Mesenchymal stem cell (in vitro differentiated cells and primary cell): ENCODE measurements at regions not wholly inside any gene's neighbourhood (a gene's known extent, or its start where the extent isn't known, plus 50 kb on each side); places are given as distances from the start of the nearest gene placed in this dataset.
A peak's percentile ranks its signal among the peaks of the same experiment; 100 is the strongest.

Experiments used
- DNase-seq: peaks from one replicate; pipeline ENCODE4 v3.0.0-alpha.2; 2013
- H2AFZ ChIP-seq: one replicate; pipeline ENCODE4 v1.6.1; 2013; ENCODE audit warnings: low read depth, mild to moderate bottlenecking, control low read depth, inconsistent platforms, low read length, moderate library complexity
- H2AK5ac ChIP-seq: 2 replicates; pipeline ENCODE4 v1.6.1; 2013; ENCODE audit warnings: low read length, moderate library complexity, mild to moderate bottlenecking, inconsistent platforms; ENCODE audit not compliant: severe bottlenecking
- H2BK120ac ChIP-seq: one replicate; pipeline ENCODE4 v1.6.1; 2013; ENCODE audit warnings: low read depth, mild to moderate bottlenecking, inconsistent platforms, low read length, moderate library complexity
- H2BK12ac ChIP-seq, 2 experiments: one replicate each; pipeline ENCODE4 v1.6.1; 2013; ENCODE audit warnings: inconsistent platforms in 2 of 2, low read length in 2 of 2, mild to moderate bottlenecking in 2 of 2, moderate library complexity in 2 of 2, control low read depth in 1 of 2
- H2BK15ac ChIP-seq: one replicate; pipeline ENCODE4 v1.6.1; 2013; ENCODE audit warnings: mild to moderate bottlenecking, low read depth, inconsistent platforms; ENCODE audit not compliant: poor library complexity, severe bottlenecking
- H2BK5ac ChIP-seq: 2 replicates; pipeline ENCODE4 v1.6.1; 2013; ENCODE audit warnings: low read depth, mild to moderate bottlenecking, low read length, control low read depth, inconsistent platforms; ENCODE audit not compliant: poor library complexity, severe bottlenecking
- H3K14ac ChIP-seq, 2 experiments: one replicate each; pipeline ENCODE4 v1.6.1; 2013; ENCODE audit warnings: inconsistent platforms in 2 of 2, low read length in 2 of 2, control low read depth in 1 of 2, mild to moderate bottlenecking in 1 of 2, moderate library complexity in 1 of 2
- H3K18ac ChIP-seq, 2 experiments: one replicate each; pipeline ENCODE4 v1.6.1; 2013; ENCODE audit warnings: inconsistent platforms in 2 of 2, low read length in 2 of 2, control low read depth in 1 of 2, low read depth in 1 of 2, mild to moderate bottlenecking in 1 of 2
- H3K23ac ChIP-seq, 2 experiments: one replicate each; pipeline ENCODE4 v1.6.1; 2013; ENCODE audit warnings: inconsistent platforms in 2 of 2, low read length in 2 of 2, mild to moderate bottlenecking in 2 of 2, moderate library complexity in 2 of 2, control low read depth in 1 of 2
- H3K27ac ChIP-seq: 2 replicates; pipeline ENCODE4 v1.5.1; 2013; ENCODE audit warnings: mild to moderate bottlenecking, moderate library complexity, low read length, control low read depth, inconsistent platforms; ENCODE audit not compliant: poor library complexity, severe bottlenecking
- H3K27me3 ChIP-seq, 2 experiments: 2 replicates each; pipeline versions ENCODE4 v1.6.1 to v1.7.0; 2013; ENCODE audit warnings: low read length in 2 of 2, mild to moderate bottlenecking in 2 of 2, moderate library complexity in 2 of 2, control low read depth in 1 of 2, inconsistent platforms in 1 of 2; ENCODE audit not compliant: control insufficient read depth in 1 of 2, insufficient read depth in 1 of 2
- H3K36me3 ChIP-seq, 2 experiments: 2 replicates each; pipeline versions ENCODE4 v1.6.1 to v1.7.0; 2013; ENCODE audit warnings: low read length in 2 of 2, control low read depth in 1 of 2, inconsistent platforms in 1 of 2, low read depth in 1 of 2, mild to moderate bottlenecking in 1 of 2; ENCODE audit not compliant: insufficient read depth in 2 of 2, control insufficient read depth in 1 of 2
- H3K4ac ChIP-seq, 2 experiments: one replicate each; pipeline ENCODE4 v1.6.1; 2013; ENCODE audit warnings: inconsistent platforms in 2 of 2, low read length in 2 of 2, mild to moderate bottlenecking in 2 of 2, moderate library complexity in 2 of 2, control low read depth in 1 of 2, low read depth in 1 of 2
- H3K4me1 ChIP-seq: 2 replicates; pipeline ENCODE4 v1.6.1; 2013; ENCODE audit warnings: low read depth, low read length, control low read depth; ENCODE audit not compliant: control insufficient read depth, insufficient read depth
- H3K4me2 ChIP-seq: 2 replicates; pipeline ENCODE4 v1.6.1; 2013; ENCODE audit warnings: low read length, mild to moderate bottlenecking, inconsistent platforms; ENCODE audit not compliant: poor library complexity, severe bottlenecking
- H3K4me3 ChIP-seq, 2 experiments: 2 replicates each; pipeline versions ENCODE4 v1.5.1 to v1.7.0; 2013; ENCODE audit warnings: low read length in 2 of 2, mild to moderate bottlenecking in 2 of 2, control low read depth in 1 of 2, low read depth in 1 of 2; ENCODE audit not compliant: insufficient read depth in 1 of 2
- H3K79me1 ChIP-seq: replicated peaks from 2 replicates; pipeline ENCODE4 v1.6.1; 2013; ENCODE audit warnings: mild to moderate bottlenecking, control low read depth, low read length, inconsistent platforms; ENCODE audit not compliant: poor library complexity, severe bottlenecking
- H3K9ac ChIP-seq: 2 replicates; pipeline ENCODE4 v1.7.0; 2013; ENCODE audit warnings: mild to moderate bottlenecking, low read length, moderate library complexity
- H3K9me3 ChIP-seq: 2 replicates; pipeline ENCODE4 v1.7.0; 2013; ENCODE audit warnings: mild to moderate bottlenecking, low read length; ENCODE audit not compliant: control insufficient read depth
- H4K8ac ChIP-seq: one replicate; pipeline ENCODE4 v1.6.1; 2013; ENCODE audit warnings: inconsistent platforms, mild to moderate bottlenecking, low read length, moderate library complexity
- H4K91ac ChIP-seq: one replicate; pipeline ENCODE4 v1.6.1; 2013; ENCODE audit warnings: mild to moderate bottlenecking, low read length, inconsistent platforms
- WGBS: methylation state at CpG from one replicate; pipeline ENCODE4 v1.1.7; 2013; ENCODE audit warnings: mixed read lengths; 5-methylcytosine and 5-hydroxymethylcytosine counted together

GRCh38 chr14:40987481-40987880 is 619.2 kb upstream of the LRFN5 start:
- Histone ChIP-seq H3K27ac (no peak overlapping the region), H2BK15ac (no peak overlapping the region), H2BK12ac (no peak overlapping the region), H3K18ac (no peak overlapping the region), H3K14ac (no peak overlapping the region), H2AFZ (no peak overlapping the region), H4K8ac (no peak overlapping the region), H3K9me3 (peaks cover 3% of the 10 kb centered on the region), H3K36me3 (no peaks in the 10 kb centered on the region), H3K4me3 (no peak overlapping the region), H2AK5ac (no peak overlapping the region), H3K27me3 (no peaks in the 10 kb centered on the region), H3K23ac (no peak overlapping the region), H3K9ac (no peak overlapping the region), H3K4me2 (no peak overlapping the region), H3K4ac (no peak overlapping the region), H3K79me1 (no peaks in the 10 kb centered on the region), H3K4me1 (no peaks in the 10 kb centered on the region), H2BK120ac (no peak overlapping the region), H2BK5ac (no peak overlapping the region), H4K91ac (no peak overlapping the region)
- peak; percentile 54 for DNase-seq
- 67% methylated on average over 1 of the region's 3 CpGs for WGBS

- no peak for DNase-seq
- Histone ChIP-seq H3K4me2 (no peak overlapping the region), H2BK120ac (no peak overlapping the region), H3K27ac (no peak overlapping the region), H3K4me3 (no peak overlapping the region), H4K8ac (no peak overlapping the region), H3K36me3 (no peaks in the 10 kb centered on the region), H3K9me3 (peaks cover 3% of the 10 kb centered on the region), H3K14ac (no peak overlapping the region), H2BK5ac (no peak overlapping the region), H2AK5ac (no peak overlapping the region), H3K9ac (no peak overlapping the region), H2BK12ac (no peak overlapping the region), H2BK15ac (no peak overlapping the region), H3K4ac (no peak overlapping the region), H3K79me1 (no peaks in the 10 kb centered on the region), H2AFZ (no peak overlapping the region), H3K4me1 (no peaks in the 10 kb centered on the region), H3K18ac (no peak overlapping the region), H3K27me3 (no peaks in the 10 kb centered on the region), H4K91ac (no peak overlapping the region), H3K23ac (no peak overlapping the region)
- 79% methylated on average over 1 of the region's 1 CpG for WGBS
Observed at GRCh38 chr14:40986655-40987054, 620.0 kb upstream of the LRFN5 start.

- no peak overlapping the region for H2BK120ac ChIP-seq
- H3K4me2 ChIP-seq = no peak overlapping the region
- H2BK12ac ChIP-seq = no peak overlapping the region
- H2AK5ac ChIP-seq = no peak overlapping the region
- no peak overlapping the region for H4K91ac ChIP-seq
- no peak overlapping the region for H3K4me3 ChIP-seq
- H3K27me3 ChIP-seq = no peaks in the 10 kb centered on the region
- no peak overlapping the region for H2AFZ ChIP-seq
- no peaks in the 10 kb centered on the region for H3K4me1 ChIP-seq
- no peak overlapping the region for H4K8ac ChIP-seq
- 65% methylated on average over 2 of the region's 4 CpGs for WGBS
- no peak overlapping the region for H2BK5ac ChIP-seq
- H3K9me3 ChIP-seq = peaks cover 3% of the 10 kb centered on the region
- no peak overlapping the region for H2BK15ac ChIP-seq
- no peak overlapping the region for H3K4ac ChIP-seq
- no peak overlapping the region for H3K14ac ChIP-seq
- no peak overlapping the region for H3K23ac ChIP-seq
- no peaks in the 10 kb centered on the region for H3K79me1 ChIP-seq
- H3K36me3 ChIP-seq = no peaks in the 10 kb centered on the region
- H3K27ac ChIP-seq = no peak overlapping the region
- no peak overlapping the region for H3K18ac ChIP-seq
- no peak for DNase-seq
- H3K9ac ChIP-seq = no peak overlapping the region
Observed at GRCh38 chr14:40985584-40985983, 621.1 kb upstream of the LRFN5 start.

GRCh38 chr14:40983604-40984003 is 623.1 kb upstream of the LRFN5 start:
- no peak overlapping the region for H4K91ac ChIP-seq
- no peak overlapping the region for H2BK120ac ChIP-seq
- H3K23ac ChIP-seq = no peak overlapping the region
- H4K8ac ChIP-seq = no peak overlapping the region
- H3K27ac ChIP-seq = no peak overlapping the region
- H2AFZ ChIP-seq = no peak overlapping the region
- H3K4ac ChIP-seq = no peak overlapping the region
- no peak overlapping the region for H2BK12ac ChIP-seq
- H3K18ac ChIP-seq = no peak overlapping the region
- H3K79me1 ChIP-seq = no peaks in the 10 kb centered on the region
- H3K9ac ChIP-seq = no peak overlapping the region
- no peaks in the 10 kb centered on the region for H3K27me3 ChIP-seq
- no peak overlapping the region for H3K14ac ChIP-seq
- H2BK5ac ChIP-seq = no peak overlapping the region
- no peak overlapping the region for H3K4me2 ChIP-seq
- H3K4me1 ChIP-seq = no peaks in the 10 kb centered on the region
- H2BK15ac ChIP-seq = no peak overlapping the region
- no peak overlapping the region for H2AK5ac ChIP-seq
- no peaks in the 10 kb centered on the region for H3K36me3 ChIP-seq
- H3K4me3 ChIP-seq = no peak overlapping the region
- WGBS = 80% methylated on average over 1 of the region's 3 CpGs
- no peaks in the 10 kb centered on the region for H3K9me3 ChIP-seq
- DNase-seq = no peak
